Right renal pelvis (tissue), 4 donors: ENCODE measurements at regions not wholly inside any gene's neighbourhood (a gene's known extent, or its start where the extent isn't known, plus 50 kb on each side); places are given as distances from the start of the nearest gene placed in this dataset.

Source experiments
- DNase-seq, 4 donors: peaks; one replicate each; pipeline ENCODE4 v3.0.0-alpha.2; 2013; ENCODE audit warnings: low read depth in 4 of 4, low spot score in 3 of 4, missing footprints in 1 of 4

- no peak for DNase-seq
Measured at GRCh38 chr16:72298961-72299360, 127.0 kb upstream of the PMFBP1 start.

DNA sequence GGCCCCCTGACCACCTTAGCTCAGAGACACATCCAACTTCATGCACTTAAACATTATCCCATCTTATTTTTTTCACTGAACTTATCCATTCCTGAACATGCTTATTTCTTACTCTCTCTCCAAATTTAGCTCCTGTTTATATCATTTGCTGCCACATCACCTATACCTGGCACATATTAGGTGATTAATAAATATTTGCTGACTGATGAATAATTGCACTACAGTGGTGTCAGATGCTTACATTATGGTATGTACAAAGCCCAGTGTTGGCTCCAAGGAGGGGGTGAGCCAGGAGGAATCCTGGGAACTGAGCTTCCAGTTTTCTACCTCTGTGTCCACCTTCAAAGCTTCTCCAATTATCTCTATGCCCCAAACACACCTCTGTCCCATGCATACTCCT is 124.0 kb upstream of the PMFBP1 start:
- no peak for DNase-seq

- DNase-seq: no peak
Measured at GRCh38 chr16:72291531-72291981, 119.6 kb upstream of the PMFBP1 start.

- no peak for DNase-seq
Measured at GRCh38 chr16:72291121-72291520, 119.2 kb upstream of the PMFBP1 start.

DNA sequence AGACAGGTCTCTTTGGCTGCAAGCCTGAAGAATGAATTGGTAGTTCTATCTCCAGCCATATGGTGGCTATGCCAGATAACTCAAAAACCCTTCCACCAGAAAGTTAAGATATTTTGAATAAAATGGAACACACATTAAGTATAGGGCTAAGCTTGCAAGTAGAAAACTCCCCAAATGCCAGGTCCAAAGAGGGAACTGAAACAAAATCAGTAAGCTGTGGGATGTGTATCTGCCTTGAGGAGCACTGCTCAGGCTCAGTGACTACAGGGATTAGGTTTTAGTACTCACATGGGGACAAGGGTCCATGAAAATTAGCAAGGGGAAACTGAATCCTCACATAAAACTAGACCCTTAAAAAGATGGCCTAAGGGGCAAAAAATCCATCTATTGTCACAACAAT is 115.7 kb upstream of the PMFBP1 start:
- no peak for DNase-seq

DNA sequence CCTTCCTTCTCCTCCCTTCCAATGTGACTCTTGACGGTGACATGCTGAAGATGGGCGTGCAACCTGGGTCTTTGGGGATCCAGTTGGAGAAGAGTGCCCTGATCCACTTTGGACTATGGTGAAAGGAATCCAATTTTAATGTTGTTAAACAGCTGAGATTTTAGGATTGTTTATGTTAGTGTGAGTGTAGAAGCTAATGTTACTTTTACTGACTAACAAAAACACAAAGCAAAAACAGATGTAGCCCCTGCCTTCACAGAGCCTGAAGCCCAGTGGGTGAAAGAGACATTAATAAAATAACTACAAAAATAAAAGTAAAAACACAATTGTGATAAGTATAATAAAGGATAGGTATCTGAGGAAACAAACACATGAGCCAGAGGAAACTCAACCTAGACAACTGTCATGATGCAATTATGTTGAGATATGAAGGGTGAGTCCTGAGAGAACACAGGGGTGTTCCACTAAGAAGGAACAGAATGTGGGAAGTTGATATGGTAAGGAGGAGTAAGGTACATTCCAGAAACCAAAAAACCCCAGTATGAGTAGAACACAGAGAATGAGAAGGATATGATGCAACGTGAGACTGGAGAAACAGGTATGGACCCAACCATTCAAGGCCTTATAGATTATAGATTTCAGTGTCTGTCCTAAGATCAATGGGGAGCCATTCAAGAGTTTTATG is 115.1 kb upstream of the PMFBP1 start:
- no peak for DNase-seq

- DNase-seq: no peak
Measured at GRCh38 chr16:72285728-72286127, 113.8 kb upstream of the PMFBP1 start.

GRCh38 chr16:72285324-72285723 is 113.4 kb upstream of the PMFBP1 start:
- no peak for DNase-seq

DNA sequence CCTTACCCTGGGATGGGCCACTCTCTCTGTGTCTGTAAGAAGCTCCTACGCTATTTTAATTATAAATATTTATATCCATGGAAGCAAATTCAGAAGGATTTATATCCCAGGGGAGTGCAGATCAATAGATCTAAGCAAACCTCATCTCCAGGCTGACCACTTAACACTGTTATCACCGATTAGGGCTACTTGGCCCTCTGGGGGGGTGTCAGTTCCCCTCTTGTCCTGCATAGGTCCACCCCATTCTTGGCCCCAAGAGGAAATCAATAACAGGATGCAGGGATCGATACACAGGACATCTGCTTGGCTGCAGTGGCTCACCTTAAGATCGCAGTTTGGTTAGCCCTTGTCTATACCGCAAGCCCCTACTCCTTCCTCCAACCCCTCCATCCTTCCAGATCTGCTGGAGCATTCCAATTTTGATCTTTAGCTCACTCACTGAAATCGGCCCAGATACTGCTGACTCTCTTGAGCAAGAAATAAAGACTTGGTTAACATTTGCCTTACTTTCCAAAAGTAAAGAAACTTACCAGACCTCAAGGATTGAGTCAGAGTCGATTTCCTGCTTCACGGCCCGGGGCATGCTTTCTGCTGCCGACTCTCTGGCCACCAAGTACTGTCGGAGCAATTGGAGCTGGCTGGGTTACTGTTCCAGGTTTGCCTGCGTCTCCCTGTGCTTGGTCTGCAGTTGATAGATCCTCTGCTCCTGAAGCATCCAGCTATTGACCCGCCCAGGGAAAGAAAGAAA is 112.3 kb upstream of the PMFBP1 start:
- DNase-seq: no peak

DNA sequence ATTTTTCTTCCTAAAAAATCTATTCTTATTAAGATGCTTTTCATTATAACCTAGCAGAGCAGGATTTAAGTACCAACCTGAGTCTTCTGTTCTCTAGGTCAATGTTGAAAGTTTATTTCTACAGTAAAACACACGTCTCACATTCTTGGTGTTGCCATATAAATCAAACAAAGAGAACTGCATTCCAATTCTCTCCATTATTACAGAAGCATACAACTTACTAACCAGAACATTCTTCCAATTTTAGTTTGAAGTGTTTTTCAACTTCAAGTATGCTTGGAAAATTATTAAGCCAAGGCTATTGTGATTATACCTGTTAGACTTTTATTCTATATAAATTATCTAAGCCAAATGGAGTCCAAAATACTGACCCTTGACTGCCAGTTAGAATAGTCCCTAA is 110.4 kb upstream of the PMFBP1 start:
- no peak for DNase-seq

GRCh38 chr16:72278301-72278700 is 106.3 kb upstream of the PMFBP1 start:
- DNase-seq: no peak

DNA sequence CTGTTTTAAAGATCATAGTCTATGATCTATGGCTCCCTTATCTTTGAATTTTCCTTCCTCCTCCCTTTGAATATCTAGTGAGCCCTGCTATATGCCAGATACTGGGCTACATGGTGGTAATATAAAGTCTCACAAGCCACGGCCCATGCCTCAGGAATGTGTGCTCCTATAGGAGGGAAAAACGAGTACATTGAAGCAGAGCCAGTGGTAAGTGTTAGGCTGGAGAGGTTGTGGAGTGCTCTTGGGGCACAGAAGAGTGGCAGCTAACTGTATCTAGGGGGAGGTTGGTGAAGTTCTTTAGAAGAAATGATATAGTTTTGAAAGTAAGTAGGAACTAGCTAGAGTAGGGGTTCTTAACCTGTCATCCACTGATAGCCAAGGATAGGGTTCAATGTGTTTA is 105.8 kb upstream of the PMFBP1 start:
- DNase-seq: no peak

GRCh38 chr16:72271699-72272240 is 99.8 kb upstream of the PMFBP1 start:
- no peak for DNase-seq

DNA sequence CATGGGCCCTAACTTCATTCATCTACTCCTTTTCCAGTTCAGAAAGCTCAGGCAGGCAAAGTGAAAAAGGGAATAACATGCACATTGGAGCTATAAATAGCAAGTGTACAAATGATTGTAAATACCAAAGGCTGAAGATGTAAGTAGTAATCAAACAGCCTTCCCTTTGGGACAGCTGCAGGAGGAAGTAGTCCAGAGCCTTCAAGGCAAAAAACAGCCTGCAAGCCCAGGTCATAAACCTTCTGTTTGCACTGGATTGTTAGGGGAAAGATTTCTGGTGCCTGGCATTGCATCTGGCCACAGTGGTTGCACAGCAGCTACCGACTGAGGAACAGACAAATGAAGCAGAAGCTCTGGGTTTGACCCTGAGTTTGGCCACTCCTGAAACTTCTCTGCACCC is 98.6 kb upstream of the PMFBP1 start:
- no peak for DNase-seq

- DNase-seq: no peak
Measured at GRCh38 chr16:72266836-72267235, 94.9 kb upstream of the PMFBP1 start.

- DNase-seq: no peak
Measured at GRCh38 chr16:72264771-72265170, 92.8 kb upstream of the PMFBP1 start.

- DNase-seq: no peak
Measured at GRCh38 chr16:72262711-72263110, 90.8 kb upstream of the PMFBP1 start.

DNA sequence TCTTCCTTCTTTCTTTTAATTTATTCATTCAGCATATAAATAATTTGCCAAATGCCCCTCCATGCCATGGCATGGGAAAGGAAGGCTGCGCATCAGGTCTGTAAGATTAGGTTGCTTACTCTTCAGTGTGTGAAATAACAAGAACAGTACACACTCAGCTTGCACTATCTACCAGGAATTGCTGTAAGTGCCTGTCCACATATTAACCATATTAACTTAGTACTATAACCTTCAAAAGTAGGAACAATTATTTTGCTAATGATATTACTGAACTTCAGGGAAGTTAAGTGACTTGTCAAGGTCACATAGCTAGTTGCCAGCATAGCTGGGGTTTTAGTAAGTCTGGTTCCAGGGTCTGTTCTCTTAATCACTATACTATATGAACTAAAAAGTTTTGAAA is 89.2 kb upstream of the PMFBP1 start:
- DNase-seq: no peak

- DNase-seq: no peak
Measured at GRCh38 chr16:72256398-72257066, 84.6 kb upstream of the PMFBP1 start.

- DNase-seq: no peak
Measured at GRCh38 chr16:72255786-72256185, 83.8 kb upstream of the PMFBP1 start.

DNA sequence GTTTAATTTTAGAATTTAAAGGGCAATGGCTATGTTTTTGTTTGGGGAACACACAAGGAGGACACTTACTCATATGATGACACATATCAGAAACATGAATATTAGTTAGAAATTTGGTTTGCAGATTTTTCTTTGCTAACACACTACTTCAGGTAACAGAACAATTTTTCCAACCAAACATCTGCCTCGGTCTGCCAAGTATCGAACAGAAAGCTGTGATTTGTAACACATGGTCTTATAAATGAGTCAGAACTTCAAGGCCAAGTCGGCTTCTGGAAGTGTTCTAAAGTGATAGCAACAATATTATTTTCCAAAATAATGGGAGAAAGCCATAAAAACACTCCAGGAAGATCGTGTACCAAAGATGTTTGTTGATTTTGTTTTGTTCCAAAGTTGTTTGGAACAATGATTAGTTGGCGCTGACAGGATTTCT is 75.9 kb upstream of the PMFBP1 start:
- DNase-seq: no peak
